CD4-positive, alpha-beta memory T cell (primary cell): ENCODE measurements at regions not wholly inside any gene's neighbourhood (a gene's known extent, or its start where the extent isn't known, plus 50 kb on each side); places are given as distances from the start of the nearest gene placed in this dataset.

Experiments used
- CTCF ChIA-PET: fragments of 350-600 bp; sonication (Branson Sonifier 250); formaldehyde crosslinking; loops from one replicate; lab custom pipeline; 2021; ENCODE audit warnings: inconsistent platforms; ENCODE audit not compliant: partially characterized antibody; lab: Charles Lee
- POLR2A ChIA-PET: fragments of 350-600 bp; sonication (Branson Sonifier 250); formaldehyde crosslinking; loops from one replicate; lab custom pipeline; 2021; ENCODE audit not compliant: partially characterized antibody; lab: Charles Lee
- DNase-seq, 5 donors: peaks; one replicate each; pipeline versions ENCODE4 v3.0.0 to v3.0.0-alpha.2; 2020 to 2022; ENCODE audit warnings: mixed read lengths in 1 of 5
- H3K27ac ChIP-seq: one replicate; pipeline ENCODE4 v1.7.0; 2013; ENCODE audit warnings: low read depth, low read length
- H3K27me3 ChIP-seq: 2 replicates; pipeline ENCODE4 v1.7.0; 2013; ENCODE audit warnings: mild to moderate bottlenecking, low read length, moderate library complexity; ENCODE audit not compliant: insufficient read depth
- H3K36me3 ChIP-seq: 2 replicates; pipeline ENCODE4 v1.7.0; 2013; ENCODE audit warnings: mild to moderate bottlenecking, low read length, moderate library complexity; ENCODE audit not compliant: insufficient read depth
- H3K4me1 ChIP-seq: 2 replicates; pipeline ENCODE4 v1.7.0; 2013; ENCODE audit warnings: mild to moderate bottlenecking, low read length, moderate library complexity; ENCODE audit not compliant: insufficient read depth
- H3K4me3 ChIP-seq, 2 donors: one replicate each; pipeline ENCODE4 v1.7.0; 2013; ENCODE audit warnings: low read length in 2 of 2, mild to moderate bottlenecking in 1 of 2
- H3K9me3 ChIP-seq, 2 donors: one replicate each; pipeline ENCODE4 v1.7.0; 2013; ENCODE audit warnings: low read length in 2 of 2, control low read depth in 1 of 2; ENCODE audit not compliant: control insufficient read depth in 1 of 2
- H3K27ac Mint-ChIP-seq, 7 donors: one replicate each; pipeline ENCODE4 v1.8.0; 2020 to 2021; ENCODE audit warnings: mixed read lengths in 7 of 7, mild to moderate bottlenecking in 6 of 7, inconsistent platforms in 3 of 7, moderate library complexity in 3 of 7
- H3K27me3 Mint-ChIP-seq, 2 donors: one replicate each; pipeline ENCODE4 v1.8.0; 2020 to 2021; ENCODE audit warnings: mixed read lengths in 2 of 2
- H3K36me3 Mint-ChIP-seq, 2 donors: one replicate each; pipeline ENCODE4 v1.8.0; 2020 to 2021; ENCODE audit warnings: mixed read lengths in 2 of 2, inconsistent platforms in 1 of 2, mild to moderate bottlenecking in 1 of 2
- H3K4me1 Mint-ChIP-seq, 4 donors: one replicate each; pipeline ENCODE4 v1.8.0; 2020 to 2021; ENCODE audit warnings: mixed read lengths in 4 of 4, mild to moderate bottlenecking in 1 of 4
- H3K4me3 Mint-ChIP-seq, 8 donors: one replicate each; pipeline ENCODE4 v1.8.0; 2020 to 2021; ENCODE audit warnings: mixed read lengths in 8 of 8, mild to moderate bottlenecking in 7 of 8, moderate library complexity in 6 of 8, inconsistent platforms in 3 of 8
- H3K9me3 Mint-ChIP-seq, 8 donors: one replicate each; pipeline ENCODE4 v1.8.0; 2020 to 2021; ENCODE audit warnings: mixed read lengths in 8 of 8, mild to moderate bottlenecking in 5 of 8, inconsistent platforms in 3 of 8, moderate library complexity in 1 of 8
- intact Hi-C: fragments of 100-400 bp; cut with micrococcal nuclease; formaldehyde crosslinking; loops from one replicate; pipeline ENCODE4 v1.15.1; 2023

DNA sequence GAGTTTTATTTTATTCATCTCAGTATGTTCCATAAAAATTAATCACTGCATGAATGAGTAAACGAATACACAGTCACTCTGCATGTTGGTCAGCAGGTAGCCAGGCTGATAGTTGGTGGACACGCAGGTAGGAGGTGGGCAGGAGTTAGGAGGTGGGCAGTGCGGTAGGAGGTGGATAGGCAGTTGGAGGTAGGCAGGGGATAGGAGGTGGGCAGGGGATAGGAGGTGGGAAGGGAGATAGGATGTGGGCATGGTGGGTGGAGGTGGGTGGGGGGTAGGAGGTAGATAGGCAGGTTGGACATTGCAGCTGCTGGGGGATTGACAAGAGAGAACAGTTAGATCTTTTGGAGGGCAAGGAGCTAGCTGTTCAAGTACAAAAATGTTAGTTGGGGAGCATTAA lies 322.7 kb downstream of the PTPRU start:
- no peaks in the 10 kb centered on the region for H3K4me1 ChIP-seq
- Mint-ChIP-seq H3K4me1 (peaks cover 0 to 3% (median 0%) of the 10 kb centered on the region in 4 donors), H3K27me3 (peaks cover 5 to 8% of the 10 kb centered on the region in 2 donors), H3K9me3 (peaks cover 4 to 23% (median 17%) of the 10 kb centered on the region in 8 donors), H3K27ac (no peak overlapping the region), H3K4me3 (no peak overlapping the region), H3K36me3 (peaks cover 5% of the 10 kb centered on the region in 2 donors)
- no peaks in the 10 kb centered on the region for H3K27me3 ChIP-seq
- POLR2A ChIA-PET, result no interaction called here
- CTCF ChIA-PET, result no interaction called here
- intact Hi-C loops, result no loop called here
- H3K4me3 ChIP-seq, result no peak overlapping the region
- H3K36me3 ChIP-seq, result no peaks in the 10 kb centered on the region
- H3K9me3 ChIP-seq, result peaks cover 0 to 10% of the 10 kb centered on the region in 2 donors
- no peak for DNase-seq
- H3K27ac ChIP-seq, result no peak overlapping the region

DNA sequence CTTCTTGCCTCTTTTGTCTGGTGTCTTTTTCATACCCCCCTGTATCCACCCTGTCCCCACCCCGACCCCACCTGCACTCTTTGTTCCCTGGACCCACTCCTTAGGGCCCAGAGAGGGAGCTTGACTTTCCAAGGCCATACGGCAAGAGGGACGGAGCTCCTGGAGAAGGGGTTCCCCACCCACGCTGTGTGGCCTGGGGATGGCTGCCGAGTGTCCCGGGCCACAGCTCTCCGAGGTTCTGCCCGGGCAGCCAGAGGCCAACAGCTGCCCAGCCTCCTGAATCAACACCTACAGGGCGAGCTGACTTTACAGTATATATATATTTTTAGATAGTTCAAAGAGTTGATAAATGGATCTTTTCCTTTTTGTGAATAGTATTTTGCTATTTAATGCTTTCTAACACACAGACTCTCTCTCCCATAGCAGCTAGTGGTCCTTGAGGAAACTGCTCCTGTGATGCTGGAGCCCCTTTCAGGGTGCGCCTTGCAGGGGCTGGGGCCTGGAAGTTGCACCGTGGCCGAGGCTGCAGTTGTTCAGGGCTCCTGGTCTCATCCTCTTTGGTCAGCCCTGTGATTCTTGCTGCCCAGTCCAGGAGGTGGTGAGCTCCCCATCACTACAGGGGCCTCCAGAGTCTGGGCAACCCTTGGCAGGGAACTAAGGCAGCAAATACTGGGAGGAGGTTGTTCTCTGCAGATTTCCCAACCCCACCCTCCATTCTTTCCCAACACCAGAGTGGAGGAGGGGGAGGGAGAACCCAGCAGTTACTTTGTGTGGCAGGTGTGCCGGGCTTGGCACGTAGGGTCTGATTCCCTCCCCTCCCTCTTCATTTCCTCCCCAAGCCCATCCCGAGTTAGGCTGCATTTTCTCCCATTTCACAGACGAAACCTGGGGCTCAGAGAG lies 321.6 kb downstream of the PTPRU start:
- no peak for DNase-seq
- H3K36me3 Mint-ChIP-seq, result peaks cover 0 to 4% of the 10 kb centered on the region in 2 donors
- H3K27me3 Mint-ChIP-seq, result peaks cover 3 to 8% of the 10 kb centered on the region in 2 donors
- peaks cover 0 to 12% (median 8%) of the 10 kb centered on the region in 8 donors for H3K9me3 Mint-ChIP-seq
- POLR2A ChIA-PET, result no interaction called here
- Histone ChIP-seq H3K4me3 (no peak overlapping the region), H3K9me3 (peaks cover 0 to 6% of the 10 kb centered on the region in 2 donors), H3K36me3 (no peaks in the 10 kb centered on the region), H3K27me3 (no peaks in the 10 kb centered on the region), H3K4me1 (no peaks in the 10 kb centered on the region), H3K27ac (no peak overlapping the region)
- CTCF ChIA-PET, result no interaction called here
- no peak overlapping the region for H3K4me3 Mint-ChIP-seq
- intact Hi-C loops, result no loop called here
- H3K4me1 Mint-ChIP-seq, result peaks cover 0 to 3% (median 0%) of the 10 kb centered on the region in 4 donors
- no peak overlapping the region for H3K27ac Mint-ChIP-seq

DNA sequence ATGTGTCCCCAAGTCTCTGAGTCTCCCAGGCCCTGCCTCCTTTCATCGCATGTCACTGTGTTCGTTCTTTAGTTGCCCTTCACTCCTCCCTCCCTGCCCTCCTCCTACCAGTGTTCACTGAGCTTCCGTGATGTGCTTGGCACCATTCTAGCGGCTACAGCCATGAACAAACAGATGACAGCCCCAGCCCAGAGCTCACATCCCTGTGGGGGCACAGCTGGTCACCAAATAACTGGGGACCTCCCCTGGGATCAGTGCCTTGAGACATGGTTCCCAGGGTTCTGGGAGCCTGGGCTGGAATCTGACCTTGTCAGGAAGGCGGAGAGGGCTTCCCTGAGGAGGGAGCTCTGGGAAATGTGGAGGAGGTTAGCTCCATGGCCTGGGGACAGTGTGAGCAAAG lies 320.7 kb downstream of the PTPRU start:
- Histone ChIP-seq H3K9me3 (no peaks in the 10 kb centered on the region), H3K27me3 (no peaks in the 10 kb centered on the region), H3K4me1 (no peaks in the 10 kb centered on the region), H3K36me3 (no peaks in the 10 kb centered on the region), H3K27ac (no peak overlapping the region), H3K4me3 (no peak overlapping the region)
- no peak for DNase-seq
- Mint-ChIP-seq H3K4me1 (peaks cover 0 to 3% (median 0%) of the 10 kb centered on the region in 4 donors), H3K36me3 (no peaks in the 10 kb centered on the region), H3K9me3 (peaks cover 0 to 3% (median 0%) of the 10 kb centered on the region in 8 donors), H3K27me3 (peaks cover 3 to 8% of the 10 kb centered on the region in 2 donors), H3K27ac (no peak overlapping the region), H3K4me3 (no peak overlapping the region)
- CTCF ChIA-PET, result no interaction called here
- intact Hi-C loops, result no loop called here
- POLR2A ChIA-PET, result no interaction called here

DNA sequence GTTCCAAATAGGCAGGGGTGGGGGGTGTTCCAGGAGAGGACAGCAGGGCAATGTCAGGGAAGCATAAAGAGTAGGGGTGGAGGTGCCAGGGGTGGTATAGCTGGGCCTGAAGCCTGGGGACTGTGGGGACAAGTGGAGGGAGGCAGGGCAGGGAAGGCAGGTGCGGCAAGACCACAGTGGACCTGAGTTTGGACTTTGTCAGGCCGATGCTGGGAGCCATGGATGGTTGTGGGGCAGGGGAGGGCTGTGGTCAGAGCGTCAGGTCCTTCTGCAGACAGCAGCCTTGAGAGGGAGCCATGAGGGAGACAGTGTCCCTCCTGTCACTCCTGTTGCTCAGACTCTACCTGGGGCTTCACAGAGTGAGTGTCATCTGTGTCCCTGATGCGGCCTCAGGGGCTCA lies 320.3 kb downstream of the PTPRU start:
- H3K4me1 ChIP-seq, result no peaks in the 10 kb centered on the region

DNA sequence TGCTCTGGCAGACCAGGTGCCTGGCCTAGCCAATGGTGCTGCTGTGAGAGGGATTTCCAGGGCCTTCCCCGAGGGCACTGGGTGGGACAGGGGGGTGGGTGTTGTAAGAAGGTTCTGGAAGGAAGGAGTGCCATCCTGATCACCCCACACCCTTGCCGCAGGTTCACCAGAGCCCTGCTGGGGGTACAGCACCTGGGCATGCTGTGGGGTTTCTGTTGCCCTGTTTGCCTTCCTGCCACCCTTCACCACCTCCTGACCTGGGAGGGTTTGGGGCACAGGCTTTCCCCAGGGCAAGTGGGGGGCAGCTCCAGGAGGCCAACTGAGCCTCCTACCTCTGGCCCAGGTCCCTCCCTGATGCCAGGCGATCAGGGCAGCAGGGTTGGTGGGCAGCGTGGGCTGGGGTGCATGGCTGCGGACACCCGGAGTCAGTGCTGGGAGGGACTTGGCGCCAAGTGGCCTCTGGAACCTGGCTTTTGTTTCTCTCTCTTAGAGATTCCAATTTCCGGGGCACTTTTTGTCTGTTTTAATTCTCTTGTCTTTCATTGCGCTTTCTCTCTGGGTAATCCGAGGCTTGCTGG lies 318.8 kb downstream of the PTPRU start:
- H3K9me3 ChIP-seq, result no peaks in the 10 kb centered on the region
- H3K36me3 Mint-ChIP-seq, result no peaks in the 10 kb centered on the region
- no peak overlapping the region for H3K27ac Mint-ChIP-seq
- no peaks in the 10 kb centered on the region for H3K4me1 ChIP-seq
- H3K9me3 Mint-ChIP-seq, result no peaks in the 10 kb centered on the region
- DNase-seq, result no peak
- POLR2A ChIA-PET, result no interaction called here
- CTCF ChIA-PET, result no interaction called here
- H3K4me3 ChIP-seq, result no peak overlapping the region
- H3K4me1 Mint-ChIP-seq, result peaks cover 0 to 1% (median 0%) of the 10 kb centered on the region in 4 donors
- H3K27ac ChIP-seq, result no peak overlapping the region
- H3K27me3 ChIP-seq, result no peaks in the 10 kb centered on the region
- intact Hi-C loops, result no loop called here
- no peak overlapping the region for H3K4me3 Mint-ChIP-seq
- H3K36me3 ChIP-seq, result no peaks in the 10 kb centered on the region
- peaks cover 3 to 8% of the 10 kb centered on the region in 2 donors for H3K27me3 Mint-ChIP-seq

More for the DNA sequence above, 320.3 kb downstream of the PTPRU start:
- ChIA-PET CTCF (no interaction called here), POLR2A (no interaction called here)
- no peak overlapping the region for H3K4me3 Mint-ChIP-seq
- Histone ChIP-seq H3K4me3 (no peak overlapping the region), H3K9me3 (no peaks in the 10 kb centered on the region), H3K27me3 (no peaks in the 10 kb centered on the region), H3K36me3 (no peaks in the 10 kb centered on the region), H3K27ac (no peak overlapping the region)
- intact Hi-C loops, result no loop called here
- no peak for DNase-seq
- H3K4me1 Mint-ChIP-seq, result peaks cover 0 to 3% (median 0%) of the 10 kb centered on the region in 4 donors
- no peaks in the 10 kb centered on the region for H3K9me3 Mint-ChIP-seq
- H3K27ac Mint-ChIP-seq, result no peak overlapping the region
- no peaks in the 10 kb centered on the region for H3K36me3 Mint-ChIP-seq
- peaks cover 3 to 8% of the 10 kb centered on the region in 2 donors for H3K27me3 Mint-ChIP-seq

DNA sequence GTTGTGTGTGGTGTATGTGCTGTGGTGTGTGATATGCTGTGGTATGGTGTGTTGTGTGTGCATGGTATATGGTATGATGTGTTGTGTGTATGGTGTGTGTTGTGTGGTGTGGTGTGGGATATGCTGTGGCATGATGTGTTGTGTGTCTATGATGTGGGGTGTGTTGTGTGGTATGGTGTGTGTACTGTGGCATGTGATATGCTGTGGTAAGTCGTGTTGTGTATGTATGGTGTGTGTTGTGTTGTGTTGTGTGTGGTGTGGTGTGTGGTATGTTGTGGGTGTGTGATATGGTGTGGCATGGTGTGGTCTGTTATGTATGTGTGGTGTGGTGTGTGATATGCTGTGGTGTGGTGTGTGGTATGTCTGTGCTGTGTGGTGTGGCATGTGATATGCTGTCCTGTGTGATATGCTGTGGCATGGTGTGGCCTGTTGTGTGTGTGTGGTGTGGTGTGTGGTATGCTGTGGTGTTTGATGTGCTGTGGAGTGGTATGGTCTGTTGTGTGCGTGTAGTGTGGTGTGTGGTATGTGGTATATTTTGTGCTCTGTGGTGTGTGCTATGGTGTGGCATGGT lies 318.0 kb downstream of the PTPRU start:
- H3K36me3 Mint-ChIP-seq, result no peaks in the 10 kb centered on the region
- no peaks in the 10 kb centered on the region for H3K36me3 ChIP-seq
- H3K27ac Mint-ChIP-seq, result no peak overlapping the region
- intact Hi-C loops, result no loop called here
- no peaks in the 10 kb centered on the region for H3K9me3 ChIP-seq
- peaks cover 3 to 8% of the 10 kb centered on the region in 2 donors for H3K27me3 Mint-ChIP-seq
- no peaks in the 10 kb centered on the region for H3K9me3 Mint-ChIP-seq
- H3K27ac ChIP-seq, result no peak overlapping the region
- H3K27me3 ChIP-seq, result no peaks in the 10 kb centered on the region
- H3K4me3 ChIP-seq, result no peak overlapping the region
- CTCF ChIA-PET, result no interaction called here
- H3K4me1 ChIP-seq, result no peaks in the 10 kb centered on the region
- POLR2A ChIA-PET, result no interaction called here
- H3K4me1 Mint-ChIP-seq, result no peaks in the 10 kb centered on the region
- no peak overlapping the region for H3K4me3 Mint-ChIP-seq
- DNase-seq, result no peak

DNA sequence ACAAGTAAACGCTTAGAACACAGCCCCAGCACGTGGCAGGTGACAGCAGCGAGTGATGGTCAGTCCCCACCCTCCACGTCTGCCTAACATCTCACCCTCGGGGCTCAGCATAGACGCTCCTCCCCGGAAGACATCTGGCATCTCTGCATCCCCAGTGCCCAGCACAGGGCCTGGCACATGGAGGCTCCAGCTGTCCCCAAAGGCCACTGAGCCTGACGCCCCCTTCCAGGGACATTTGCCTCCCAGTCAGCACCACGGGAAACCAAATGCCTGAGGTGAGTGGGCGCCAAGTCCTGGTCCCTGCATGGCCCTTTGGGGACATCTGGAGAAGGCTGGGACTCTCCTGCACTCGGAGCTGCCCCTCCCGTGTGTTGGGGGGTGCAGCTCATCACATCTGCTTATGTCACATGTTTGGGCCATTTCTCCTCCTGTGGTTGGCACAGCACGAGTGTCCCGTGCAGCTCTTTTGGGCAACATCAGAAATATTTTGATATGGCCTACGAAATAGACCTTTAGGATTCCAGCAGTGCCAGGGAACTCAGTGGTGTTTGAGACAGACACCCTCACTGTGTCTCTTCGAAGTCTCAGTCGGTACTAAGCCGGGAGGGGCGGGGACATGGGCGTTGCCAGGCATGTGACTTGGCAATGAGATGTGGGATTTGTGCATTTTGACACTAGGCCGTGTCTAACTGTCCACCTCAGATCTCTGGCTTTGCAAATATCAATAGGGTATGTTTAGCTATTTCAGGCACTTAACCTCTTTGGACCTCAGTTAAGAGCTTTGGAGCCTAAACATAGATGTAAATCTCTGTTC lies 315.0 kb downstream of the PTPRU start:
- H3K4me3 Mint-ChIP-seq, result no peak overlapping the region
- H3K4me1 ChIP-seq, result no peaks in the 10 kb centered on the region
- H3K27me3 Mint-ChIP-seq, result peaks cover 0 to 2% of the 10 kb centered on the region in 2 donors
- no peak for DNase-seq
- no peaks in the 10 kb centered on the region for H3K9me3 ChIP-seq
- H3K9me3 Mint-ChIP-seq, result no peaks in the 10 kb centered on the region
- no peaks in the 10 kb centered on the region for H3K27me3 ChIP-seq
- no peak overlapping the region for H3K27ac Mint-ChIP-seq
- no peak overlapping the region for H3K27ac ChIP-seq
- no peaks in the 10 kb centered on the region for H3K36me3 ChIP-seq
- H3K4me1 Mint-ChIP-seq, result no peaks in the 10 kb centered on the region
- intact Hi-C loops, result no loop called here
- POLR2A ChIA-PET, result no interaction called here
- CTCF ChIA-PET, result no interaction called here
- no peaks in the 10 kb centered on the region for H3K36me3 Mint-ChIP-seq
- no peak overlapping the region for H3K4me3 ChIP-seq
